H1 (cell line): ENCODE measurements at regions not wholly inside any gene's neighbourhood (a gene's known extent, or its start where the extent isn't known, plus 50 kb on each side); places are given as distances from the start of the nearest gene placed in this dataset.

Source experiments
- CTCF ChIA-PET: fragments of 300-600 bp; sonication (Branson Sonifier 250); formaldehyde crosslinking; loops from one replicate; lab custom pipeline; 2021; ENCODE audit not compliant: partially characterized antibody; lab: Charles Lee
- POLR2A ChIA-PET: fragments of 300-600 bp; sonication (Branson Sonifier 250); formaldehyde crosslinking; loops from one replicate; lab custom pipeline; 2021; ENCODE audit warnings: inconsistent platforms; ENCODE audit not compliant: partially characterized antibody; lab: Charles Lee
- DNase-seq, 2 experiments: peaks; one replicate each; pipeline versions ENCODE4 v3.0.0 to v3.0.0-alpha.2; 2010 to 2022; ENCODE audit warnings: low spot score in 2 of 2, low read depth in 1 of 2, mixed read lengths in 1 of 2
- FAIRE-seq: peaks from 2 replicates; lab custom pipeline; 2011; peaks lifted over from hg19 to GRCh38; lab: Jason Lieb, UNC
- H2AFZ ChIP-seq: 2 replicates; pipeline ENCODE4 v1.8.1; 2012; ENCODE audit warnings: low read length, inconsistent platforms
- H2AK5ac ChIP-seq: 2 replicates; pipeline ENCODE4 v1.6.1; 2013; ENCODE audit warnings: low read depth, low read length
- H2BK120ac ChIP-seq: replicated peaks from 2 replicates; pipeline ENCODE3; 2013; ENCODE audit warnings: low read depth, low read length, inconsistent platforms
- H2BK12ac ChIP-seq: 2 replicates; pipeline ENCODE4 v1.6.1; 2013; ENCODE audit warnings: low read depth, low read length
- H2BK15ac ChIP-seq: 2 replicates; pipeline ENCODE4 v1.6.1; 2013; ENCODE audit warnings: low read length
- H2BK20ac ChIP-seq: 2 replicates; pipeline ENCODE4 v1.6.1; 2013; ENCODE audit warnings: low read length
- H2BK5ac ChIP-seq: 2 replicates; pipeline ENCODE4 v1.6.1; 2013; ENCODE audit warnings: low read depth, low read length
- H3K14ac ChIP-seq: 2 replicates; pipeline ENCODE4 v1.6.1; 2013; ENCODE audit warnings: inconsistent platforms; ENCODE audit not compliant: insufficient read length
- H3K18ac ChIP-seq: 2 replicates; pipeline ENCODE4 v1.6.1; 2013; ENCODE audit warnings: low read length; ENCODE audit errors: extremely low read depth
- H3K23ac ChIP-seq: 2 replicates; pipeline ENCODE4 v1.6.1; 2013; ENCODE audit warnings: inconsistent platforms; ENCODE audit not compliant: insufficient read length
- H3K23me2 ChIP-seq: 2 replicates; pipeline ENCODE4 v1.6.1; 2013; ENCODE audit warnings: low read depth, low read length
- H3K27ac ChIP-seq: 2 replicates; pipeline ENCODE4 v1.6.1; 2011; ENCODE audit warnings: low read depth, low read length, inconsistent platforms
- H3K27me3 ChIP-seq, 4 experiments: replicated peaks in 1 of 4; 1 replicate in 1 of 4; 2 replicates in 3 of 4; pipeline versions ENCODE4 v1.6.1 to v1.8.1; 2011 to 2013; ENCODE audit warnings: low read length in 3 of 4, mild to moderate bottlenecking in 3 of 4, inconsistent platforms in 2 of 4, mixed read lengths in 2 of 4, moderate library complexity in 1 of 4; ENCODE audit not compliant: control insufficient read depth in 3 of 4, insufficient read depth in 3 of 4; ENCODE audit errors: extremely low read depth in 1 of 4
- H3K36me3 ChIP-seq, 4 experiments: 2 replicates each; pipeline versions ENCODE4 v1.6.1 to v1.8.1; 2011 to 2013; ENCODE audit warnings: mild to moderate bottlenecking in 4 of 4, low read length in 3 of 4, moderate library complexity in 2 of 4, control low read depth in 1 of 4, inconsistent platforms in 1 of 4; ENCODE audit not compliant: insufficient read depth in 4 of 4, control insufficient read depth in 2 of 4
- H3K4ac ChIP-seq: replicated peaks from 2 replicates; pipeline ENCODE3; 2013; ENCODE audit warnings: low read length, low read depth, mixed read lengths, inconsistent platforms; ENCODE audit not compliant: insufficient read length
- H3K4me1 ChIP-seq, 4 experiments: replicated peaks in 1 of 4; 1 replicate in 1 of 4; 2 replicates in 3 of 4; pipeline versions ENCODE4 v1.6.1 to v1.8.1; 2011 to 2013; ENCODE audit warnings: low read length in 3 of 4, inconsistent platforms in 2 of 4, mixed read lengths in 1 of 4; ENCODE audit not compliant: insufficient read depth in 4 of 4, control insufficient read depth in 3 of 4
- H3K4me2 ChIP-seq, 2 experiments: 2 replicates each; pipeline versions ENCODE4 v1.6.1 to v1.8.1; 2011 to 2013; ENCODE audit warnings: low read depth in 2 of 2, low read length in 2 of 2, control low read depth in 1 of 2, inconsistent platforms in 1 of 2, mild to moderate bottlenecking in 1 of 2; ENCODE audit not compliant: insufficient read depth in 1 of 2
- H3K4me3 ChIP-seq, 4 experiments: fragments of 200-600, 300-600 bp in 1 of 4; sonication (generic), shearing (Covaris generic), sonication (Bioruptor Twin) in 1 of 4; 2 replicates each; pipeline versions ENCODE4 v1.5.1 to v1.8.1; 2011 to 2016; ENCODE audit warnings: low read length in 4 of 4, low read depth in 3 of 4, control low read depth in 2 of 4, inconsistent platforms in 2 of 4, mild to moderate bottlenecking in 2 of 4, mixed read lengths in 1 of 4, moderate library complexity in 1 of 4; ENCODE audit not compliant: insufficient read depth in 2 of 4; ENCODE audit errors: extremely low read depth in 1 of 4
- H3K56ac ChIP-seq: replicated peaks from 2 replicates; pipeline ENCODE3; 2013; ENCODE audit warnings: low read depth, mild to moderate bottlenecking, mixed read lengths, low read length, inconsistent platforms; ENCODE audit not compliant: insufficient read length
- H3K79me1 ChIP-seq: 2 replicates; pipeline ENCODE4 v1.6.1; 2013; ENCODE audit warnings: low read depth, low read length, control low read depth
- H3K79me2 ChIP-seq, 2 experiments: 2 replicates each; pipeline versions ENCODE4 v1.6.1 to v1.8.1; 2012 to 2013; ENCODE audit warnings: low read length in 2 of 2, mild to moderate bottlenecking in 2 of 2, inconsistent platforms in 1 of 2; ENCODE audit not compliant: insufficient read depth in 2 of 2, control insufficient read depth in 1 of 2
- H3K9ac ChIP-seq, 4 experiments: replicated peaks in 1 of 4; 1 replicate in 1 of 4; 2 replicates in 3 of 4; pipeline versions ENCODE4 v1.6.1 to v1.8.1; 2011 to 2013; ENCODE audit warnings: low read depth in 3 of 4, low read length in 3 of 4, control low read depth in 2 of 4, mild to moderate bottlenecking in 2 of 4, moderate library complexity in 2 of 4, inconsistent platforms in 1 of 4; ENCODE audit errors: extremely low read depth in 1 of 4
- H3K9me3 ChIP-seq, 2 experiments: 2 replicates each; pipeline versions ENCODE4 v1.6.1 to v1.8.1; 2012 to 2013; ENCODE audit warnings: mild to moderate bottlenecking in 2 of 2, moderate library complexity in 2 of 2, control low read depth in 1 of 2, inconsistent platforms in 1 of 2, low read depth in 1 of 2, low read length in 1 of 2, mixed read lengths in 1 of 2; ENCODE audit not compliant: insufficient read depth in 2 of 2
- H4K20me1 ChIP-seq, 2 experiments: replicated peaks in 1 of 2; 2 replicates each; pipeline versions ENCODE3 to v1.8.1; 2011 to 2013; ENCODE audit warnings: inconsistent platforms in 2 of 2, low read length in 2 of 2, mild to moderate bottlenecking in 1 of 2; ENCODE audit not compliant: insufficient read depth in 2 of 2, control insufficient read depth in 1 of 2
- H4K5ac ChIP-seq: 2 replicates; pipeline ENCODE4 v1.6.1; 2013; ENCODE audit warnings: low read length, low read depth, mixed read lengths, inconsistent platforms; ENCODE audit not compliant: insufficient read length
- H4K8ac ChIP-seq: 2 replicates; pipeline ENCODE4 v1.8.0; 2013; ENCODE audit warnings: mild to moderate bottlenecking, moderate library complexity, low read length, inconsistent platforms; ENCODE audit not compliant: insufficient read depth; ENCODE audit errors: extremely low read depth
- H4K91ac ChIP-seq: replicated peaks from 2 replicates; pipeline ENCODE3; 2013; ENCODE audit warnings: low read length, mixed read lengths, inconsistent platforms; ENCODE audit not compliant: insufficient read length
- CBX5 ChIP-seq: fragments of 300-800, 300-1000 bp; sonication (generic); IDR thresholded peaks from 2 replicates; pipeline ENCODE4 v1.7.1; 2016; ENCODE audit warnings: antibody characterized with exemption, low read length, low read depth
- CTBP2 ChIP-seq: IDR thresholded peaks from 2 replicates; pipeline ENCODE4 v1.7.0; 2011; ENCODE audit warnings: borderline replicate concordance, mild to moderate bottlenecking, moderate library complexity, mixed read lengths, low read length; ENCODE audit not compliant: insufficient read depth, insufficient read length
- E2F6 ChIP-seq: IDR thresholded peaks from 2 replicates; pipeline ENCODE4 v1.6.1; 2012; ENCODE audit warnings: inconsistent platforms
- GTF2F1 ChIP-seq: IDR thresholded peaks from 2 replicates; pipeline ENCODE4 v1.6.1; 2012; ENCODE audit warnings: low read depth, low read length, improper control_type of control experiment, borderline replicate concordance
- KDM4A ChIP-seq: IDR thresholded peaks from one replicate; pipeline ENCODE4 v1.7.1; 2012; ENCODE audit warnings: low read depth, mild to moderate bottlenecking, moderate library complexity, low read length, inconsistent platforms; ENCODE audit not compliant: severe bottlenecking
- KDM5A ChIP-seq: fragments of 200-600 bp; IDR thresholded peaks from 2 replicates; pipeline ENCODE4 v1.7.1; 2012; ENCODE audit warnings: mild to moderate bottlenecking, low read length, inconsistent platforms, mixed read lengths
- MAFK ChIP-seq: IDR thresholded peaks from 2 replicates; pipeline ENCODE4 v1.6.1; 2012; ENCODE audit warnings: low read depth, mild to moderate bottlenecking, improper control_type of control experiment, low read length
- RNF2 ChIP-seq: fragments of 200-900, 300-1000 bp; sonication (generic); IDR thresholded peaks from 2 replicates; pipeline ENCODE4 v1.7.1; 2016; ENCODE audit warnings: borderline replicate concordance, low read depth, mild to moderate bottlenecking, antibody characterized with exemption, low read length; ENCODE audit not compliant: poor library complexity, severe bottlenecking; ENCODE audit errors: missing control alignments
- TEAD4 ChIP-seq: IDR thresholded peaks from 2 replicates; pipeline ENCODE4 v1.6.1; 2012; ENCODE audit warnings: low read depth, low read length, inconsistent platforms, mixed read lengths
- YY1 ChIP-seq: IDR thresholded peaks from 2 replicates; pipeline ENCODE4 v1.6.1; 2011; ENCODE audit warnings: low read depth, mild to moderate bottlenecking, low read length
- ZNF274 ChIP-seq: IDR thresholded peaks from 2 replicates; pipeline ENCODE4 v1.7.0; 2012; ENCODE audit warnings: low read length, borderline replicate concordance; ENCODE audit errors: extremely low read depth
- WGBS, 2 experiments: shearing (Covaris generic) in 1 of 2; methylation state at CpG; one replicate each; pipeline versions ENCODE4 v1.1.6 to v1.1.7; 2013 to 2015; ENCODE audit warnings: low lambda C conversion rate in 2 of 2, mixed read lengths in 2 of 2, inconsistent platforms in 1 of 2, low coverage in 1 of 2, missing lambda C conversion rate in 1 of 2; ENCODE audit not compliant: insufficient replicate concordance in 2 of 2, insufficient coverage in 1 of 2, insufficient read length in 1 of 2; ENCODE audit errors: extremely low coverage in 1 of 2, missing lambda C conversion rate in 1 of 2; 5-methylcytosine and 5-hydroxymethylcytosine counted together

GRCh38 chr5:108548684-108549596 is 167.0 kb upstream of the FBXL17 start:
- no peak overlapping the region for H2BK5ac ChIP-seq
- H2BK20ac ChIP-seq = peak overlapping the region; percentile 64; the same call in 1 of the 2 replicates
- H3K79me1 ChIP-seq = no peaks in the 10 kb centered on the region
- CTCF ChIA-PET = interaction anchor here (1.5 kb wide), 1 partner anchor 28 kb away, joined by 3 read pairs; no protein-coding TSS in a partner anchor
- no peak for FAIRE-seq
- no peak overlapping the region; the same call in 1 of the 2 replicates for H2BK15ac ChIP-seq
- H3K18ac ChIP-seq = peak overlapping the region; percentile 0; the same call in 1 of the 2 replicates
- no peaks in the 10 kb centered on the region for H4K20me1 ChIP-seq
- no peak for TF ChIP-seq KDM5A
- TF ChIP-seq MAFK = no peak
- no peak for TF ChIP-seq GTF2F1
- no peak for TF ChIP-seq ZNF274
- TF ChIP-seq YY1 = no peak
- TF ChIP-seq CBX5 = no peak
- TF ChIP-seq KDM4A = no peak
- no peak for TF ChIP-seq E2F6
- TF ChIP-seq RNF2 = no peak
- TF ChIP-seq CTBP2 = no peak
- no peak for TF ChIP-seq TEAD4
- H3K4me3 ChIP-seq = no peak overlapping the region
- H3K27me3 ChIP-seq = no peaks in the 10 kb centered on the region
- POLR2A ChIA-PET = no interaction called here
- no peak overlapping the region for H3K9ac ChIP-seq
- H2AFZ ChIP-seq = no peak overlapping the region
- no peaks in the 10 kb centered on the region for H3K79me2 ChIP-seq
- no peak overlapping the region for H2AK5ac ChIP-seq
- H3K36me3 ChIP-seq = no peaks in the 10 kb centered on the region
- H2BK12ac ChIP-seq = peak overlapping the region; percentile 94; the same call in 1 of the 2 replicates
- H3K23me2 ChIP-seq = no peaks in the 10 kb centered on the region
- H3K23ac ChIP-seq = no peak overlapping the region
- no peaks in the 10 kb centered on the region for H3K9me3 ChIP-seq
- no peak overlapping the region for H4K91ac ChIP-seq
- WGBS, 2 experiments = 84% methylated on average over 10 of the region's 10 CpGs; no CpG with 5 or more reads in 1 of the 2 experiments
- peaks cover 0 to 2% (median 0%) of the 10 kb centered on the region in 4 experiments; a peak in 3 of 7 replicates for H3K4me1 ChIP-seq
- no peak overlapping the region for H2BK120ac ChIP-seq
- no peak overlapping the region for H3K4me2 ChIP-seq
- no peak overlapping the region for H4K8ac ChIP-seq
- H3K14ac ChIP-seq = no peak overlapping the region
- no peak overlapping the region for H3K4ac ChIP-seq
- H4K5ac ChIP-seq = no peak overlapping the region
- DNase-seq = no peak
- H3K27ac ChIP-seq = no peak overlapping the region
- no peak overlapping the region for H3K56ac ChIP-seq
